SK-N-MC (cell line): ENCODE measurements at regions not wholly inside any gene's neighbourhood (a gene's known extent, or its start where the extent isn't known, plus 50 kb on each side); places are given as distances from the start of the nearest gene placed in this dataset.

ENCODE experiments used
- EZH2 ChIP-seq: fragments of 200-600 bp; sonication (generic); IDR thresholded peaks from one replicate; pipeline ENCODE4 v1.6.1; 2017; ENCODE audit warnings: antibody characterized with exemption
- POLR2AphosphoS5 ChIP-seq: IDR thresholded peaks from 2 replicates; pipeline ENCODE4 v1.6.1; 2012; ENCODE audit warnings: mild to moderate bottlenecking, low read depth, low read length, borderline replicate concordance

GRCh38 chr10:129223363-129223762 is 243.7 kb upstream of the MGMT start:
- no peak for TF ChIP-seq EZH2
- no peak for TF ChIP-seq POLR2AphosphoS5
